ENCODE measurements at regions not wholly inside any gene's neighbourhood (a gene's known extent, or its start where the extent isn't known, plus 50 kb on each side); places are given as distances from the start of the nearest gene placed in this dataset.

DNA sequence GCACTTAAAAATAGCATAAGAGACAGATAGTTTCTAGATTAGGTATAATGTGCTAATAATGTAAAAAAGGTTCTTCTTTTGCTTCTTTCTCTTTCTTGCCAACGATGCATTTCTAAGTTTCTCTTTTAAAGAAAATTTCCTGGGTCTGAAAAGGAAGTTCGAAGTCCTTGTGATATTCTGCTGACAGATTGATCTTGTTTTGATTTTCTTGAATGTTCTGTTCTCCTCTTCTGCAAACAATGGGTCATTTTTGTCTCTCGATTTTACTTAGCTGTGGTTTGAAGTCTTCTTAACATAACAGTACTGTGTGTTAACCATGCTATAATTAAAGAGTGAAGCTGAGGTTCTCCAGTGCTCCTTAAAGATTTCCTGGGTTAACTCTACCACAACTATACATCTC lies 61.1 kb upstream of the ACYP2 start:
- ATAC-seq, result no peak
- WGBS, 4 donors, result 77 to 85% (median 77%) methylated on average over 3 of the region's 3 CpGs
- peaks cover 0 to 15% (median 0%) of the 10 kb centered on the region in 12 donors for H3K4me1 ChIP-seq
- H3K27me3 ChIP-seq, result no peaks in the 10 kb centered on the region
- intact Hi-C loops (cut with DNase I), result no loop called here
- peaks cover 0 to 14% (median 0%) of the 10 kb centered on the region in 12 donors for H3K9me3 ChIP-seq
- peak overlapping the region in 1 of 12 donors; percentile 75 for H3K27ac ChIP-seq
- H3K4me3 ChIP-seq, result no peak overlapping the region
- no peak for TF ChIP-seq CTCF (IDR thresholded peaks at IDR 0.05)
- no peak for TF ChIP-seq POLR2A (IDR thresholded peaks at IDR 0.05)
- no peak for DNase-seq
- peaks cover 0 to 23% (median 6%) of the 10 kb centered on the region in 9 donors for H3K36me3 ChIP-seq

- Histone ChIP-seq H3K27ac (peak overlapping the region in 1 of 12 donors; percentile 75), H3K4me1 (peaks cover 0 to 15% (median 0%) of the 10 kb centered on the region in 12 donors), H3K36me3 (peaks cover 0 to 23% (median 6%) of the 10 kb centered on the region in 9 donors), H3K27me3 (no peaks in the 10 kb centered on the region), H3K9me3 (peaks cover 0 to 14% (median 0%) of the 10 kb centered on the region in 12 donors), H3K4me3 (no peak overlapping the region)
- 48 to 60% (median 58%) methylated on average over 2 of the region's 2 CpGs for WGBS, 4 donors
- intact Hi-C loops (cut with DNase I), result no loop called here
- ATAC-seq (peak in 1 of 4 donors; percentile 22), DNase-seq (no peak)
- TF ChIP-seq CTCF (IDR thresholded peaks at IDR 0.05) (no peak), POLR2A (IDR thresholded peaks at IDR 0.05) (no peak)
Measured at GRCh38 chr2:54053830-54054229, 61.6 kb upstream of the ACYP2 start.

DNA sequence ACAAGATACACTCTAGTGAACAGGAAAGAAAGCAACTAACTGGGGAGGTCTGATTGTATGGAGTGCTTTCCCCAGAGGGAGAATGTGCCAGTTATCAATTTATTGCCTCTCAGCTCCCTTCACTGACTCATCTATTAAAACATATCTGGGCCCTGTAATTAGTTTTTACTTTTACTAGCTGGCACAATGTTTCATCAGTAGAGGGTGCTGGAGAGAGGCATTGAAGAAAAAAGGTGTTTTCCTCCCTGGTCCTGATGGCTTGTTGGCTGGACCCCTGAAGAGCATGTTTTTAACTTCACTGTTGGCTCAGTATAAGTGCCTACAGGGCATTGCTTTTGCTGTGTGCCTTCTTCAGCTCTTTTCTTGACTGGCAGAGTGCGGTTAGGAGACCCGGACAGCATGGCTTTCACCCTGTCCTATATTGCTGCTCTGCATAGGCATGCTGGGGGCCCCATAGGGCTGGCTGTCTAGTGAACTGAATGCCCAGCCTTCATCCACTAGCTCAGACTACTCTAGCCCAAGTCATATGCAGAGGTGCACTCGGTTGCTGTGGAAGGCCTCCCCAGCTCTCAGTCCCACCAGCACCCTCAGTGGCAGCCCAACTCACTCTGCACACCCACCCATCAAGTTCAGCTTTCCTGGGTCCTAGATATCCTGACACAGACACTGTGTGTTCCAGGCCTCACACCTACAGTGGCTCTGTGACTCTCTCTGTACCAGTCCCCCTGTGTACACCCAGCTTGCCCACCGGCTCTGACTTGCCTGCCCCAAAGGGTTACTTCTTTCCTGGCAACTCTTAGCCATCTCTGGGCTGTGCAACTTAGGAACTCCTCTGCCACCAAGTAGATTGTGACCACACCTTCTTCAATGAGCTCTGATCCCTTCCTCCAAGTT lies 62.3 kb upstream of the ACYP2 start:
- H3K27ac ChIP-seq, result peak overlapping the region in 1 of 12 donors; percentile 75
- ATAC-seq (peak in 3 of 4 donors; percentile 18 to 42 (median 23)), DNase-seq (no peak)
- peaks cover 0 to 15% (median 0%) of the 10 kb centered on the region in 12 donors for H3K4me1 ChIP-seq
- no peaks in the 10 kb centered on the region for H3K27me3 ChIP-seq
- peak in 1 of 12 donors; percentile 7 for TF ChIP-seq CTCF (IDR thresholded peaks at IDR 0.05)
- TF ChIP-seq POLR2A (IDR thresholded peaks at IDR 0.05), result no peak
- H3K36me3 ChIP-seq, result peaks cover 0 to 23% (median 6%) of the 10 kb centered on the region in 9 donors
- WGBS, 4 donors, result 93 to 100% (median 94%) methylated on average over 4 of the region's 4 CpGs
- H3K9me3 ChIP-seq, result peaks cover 0 to 8% (median 0%) of the 10 kb centered on the region in 12 donors
- intact Hi-C loops (cut with DNase I), result no loop called here
- H3K4me3 ChIP-seq, result no peak overlapping the region

GRCh38 chr2:54050445-54050844 lies 65.0 kb upstream of the ACYP2 start:
- WGBS, 4 donors, result 71 to 98% (median 97%) methylated on average over 2 of the region's 2 CpGs
- H3K4me1 ChIP-seq, result peaks cover 0 to 15% (median 0%) of the 10 kb centered on the region in 12 donors
- no peak for TF ChIP-seq CTCF (IDR thresholded peaks at IDR 0.05)
- TF ChIP-seq POLR2A (IDR thresholded peaks at IDR 0.05), result no peak
- H3K27me3 ChIP-seq, result no peaks in the 10 kb centered on the region
- H3K9me3 ChIP-seq, result peaks cover 0 to 10% (median 0%) of the 10 kb centered on the region in 12 donors
- ATAC-seq (no peak), DNase-seq (no peak)
- intact Hi-C loops (cut with DNase I), result no loop called here
- H3K4me3 ChIP-seq, result no peak overlapping the region
- peaks cover 0 to 23% (median 6%) of the 10 kb centered on the region in 9 donors for H3K36me3 ChIP-seq
- H3K27ac ChIP-seq, result no peak overlapping the region
